Right ventricle myocardium inferior (tissue), 1 donor: ENCODE measurements at regions not wholly inside any gene's neighbourhood (a gene's known extent, or its start where the extent isn't known, plus 50 kb on each side); places are given as distances from the start of the nearest gene placed in this dataset.

Experiments
- ATAC-seq: fragments of 200-7000 bp; cut with Tn5 transposase; one replicate; pipeline ENCODE4 v1.9.1; 2020; ENCODE audit warnings: mild to moderate bottlenecking, moderate library complexity
- DNase-seq: peaks from one replicate; pipeline ENCODE4 v3.0.0; 2021; ENCODE audit errors: missing footprints
- intact Hi-C: fragments of 100-400 bp; cut with DNase I; formaldehyde crosslinking; loops from one replicate; pipeline ENCODE4 v1.11.0; 2022
- donor health status: DM: no; HTN: yes; CAD: no; lungs with severe emphysema.

GRCh38 chr10:105879401-105879800, 1238.3 kb downstream of the SORCS3 start:
- DNase-seq (no peak), ATAC-seq (no peak)
- intact Hi-C loops: no loop called here

GRCh38 chr10:105875050-105875449, 1234.0 kb downstream of the SORCS3 start:
- ATAC-seq (no peak), DNase-seq (no peak)
- intact Hi-C loops: no loop called here

- ATAC-seq (no peak), DNase-seq (no peak)
- intact Hi-C loops: no loop called here
Measured at GRCh38 chr10:105872665-105873064, 1231.6 kb downstream of the SORCS3 start.

GRCh38 chr10:105868935-105869334, 1227.8 kb downstream of the SORCS3 start:
- no peak for DNase-seq
- intact Hi-C loops: no loop called here
- ATAC-seq: no peak

- DNase-seq (no peak), ATAC-seq (no peak)
- intact Hi-C loops: no loop called here
Measured at GRCh38 chr10:105864854-105865253, 1223.8 kb downstream of the SORCS3 start.

- ATAC-seq (no peak), DNase-seq (no peak)
- intact Hi-C loops: no loop called here
Measured at GRCh38 chr10:105857268-105858264, 1216.5 kb downstream of the SORCS3 start.

- ATAC-seq: no peak
- intact Hi-C loops: no loop called here
Measured at GRCh38 chr10:105855791-105856190, 1214.7 kb downstream of the SORCS3 start.

GRCh38 chr10:105844676-105845570, 1203.8 kb downstream of the SORCS3 start:
- ATAC-seq: no peak
- intact Hi-C loops: no loop called here
- no peak for DNase-seq

More at GRCh38 chr10:105855791-105856190, 1214.7 kb downstream of the SORCS3 start:
- no peak for DNase-seq

- intact Hi-C loops: no loop called here
- ATAC-seq (no peak), DNase-seq (no peak)
Measured at GRCh38 chr10:105844241-105844640, 1203.2 kb downstream of the SORCS3 start.

- no peak for ATAC-seq
- DNase-seq: no peak
- intact Hi-C loops: no loop called here
Measured at GRCh38 chr10:105843786-105844185, 1202.7 kb downstream of the SORCS3 start.

GRCh38 chr10:105840288-105840770, 1199.2 kb downstream of the SORCS3 start:
- ATAC-seq: no peak
- DNase-seq: no peak
- intact Hi-C loops: no loop called here

- DNase-seq: no peak
- intact Hi-C loops: no loop called here
- ATAC-seq: no peak
Measured at GRCh38 chr10:105838392-105838791, 1197.3 kb downstream of the SORCS3 start.

- ATAC-seq (peak; percentile 57), DNase-seq (no peak)
- intact Hi-C loops: no loop called here
Measured at GRCh38 chr10:105837951-105838350, 1196.9 kb downstream of the SORCS3 start.

GRCh38 chr10:105834261-105835059, 1193.4 kb downstream of the SORCS3 start:
- no peak for ATAC-seq
- DNase-seq: no peak
- intact Hi-C loops: no loop called here

GRCh38 chr10:105827133-105827532, 1186.0 kb downstream of the SORCS3 start:
- ATAC-seq: no peak
- DNase-seq: no peak
- intact Hi-C loops: no loop called here

- intact Hi-C loops: no loop called here
- ATAC-seq (no peak), DNase-seq (no peak)
Measured at GRCh38 chr10:105807935-105808587, 1167.0 kb downstream of the SORCS3 start.

GRCh38 chr10:105803206-105803605, 1162.1 kb downstream of the SORCS3 start:
- ATAC-seq (no peak), DNase-seq (no peak)
- intact Hi-C loops: no loop called here

GRCh38 chr10:105800641-105801040, 1159.6 kb downstream of the SORCS3 start:
- intact Hi-C loops: no loop called here
- DNase-seq: no peak
- no peak for ATAC-seq
